ENCODE measurements at regions not wholly inside any gene's neighbourhood (a gene's known extent, or its start where the extent isn't known, plus 50 kb on each side); places are given as distances from the start of the nearest gene placed in this dataset.
"Not testable (repeated sequence)": the region's sequence is repeated elsewhere in the genome, so short reads cannot be mapped to it uniquely, and the experiment has no call there.

GRCh38 chr18:6569813-6570212 is 155.1 kb upstream of the L3MBTL4 start:
- no peak overlapping the region for H3K4me3 ChIP-seq (ENCODE audit: low read depth, low read length)
- TF ChIP-seq CTCF (IDR thresholded peaks at IDR 0.05; ENCODE audit: borderline replicate concordance, insufficient read depth, low read depth, low read length) = no peak

GRCh38 chr18:6570581-6571238 is 156.0 kb upstream of the L3MBTL4 start:
- no peak overlapping the region for H3K4me3 ChIP-seq (ENCODE audit: low read depth, low read length)
- no peak for TF ChIP-seq CTCF (IDR thresholded peaks at IDR 0.05; ENCODE audit: borderline replicate concordance, insufficient read depth, low read depth, low read length)

DNA sequence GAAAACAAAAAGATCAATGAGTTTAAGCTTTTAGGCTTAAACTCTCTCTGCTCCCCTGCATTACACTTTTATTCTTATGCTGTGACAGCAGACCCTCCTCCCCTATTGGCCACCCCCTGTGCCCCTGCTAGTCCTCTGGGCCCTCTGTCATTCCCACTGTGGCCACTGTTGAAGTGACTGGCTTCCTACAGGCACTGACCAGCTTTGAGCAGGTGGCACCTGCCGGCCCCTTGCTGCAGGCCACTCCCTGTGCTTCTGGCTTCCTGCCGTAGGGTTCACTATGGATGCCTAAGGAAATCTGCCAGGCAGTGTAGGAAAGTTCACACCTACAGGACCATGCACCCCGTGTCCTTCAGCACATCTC is 156.5 kb upstream of the L3MBTL4 start:
- H3K4me3 ChIP-seq (ENCODE audit: low read depth, low read length) = no peak overlapping the region
- no peak for TF ChIP-seq CTCF (IDR thresholded peaks at IDR 0.05; ENCODE audit: borderline replicate concordance, insufficient read depth, low read depth, low read length)

DNA sequence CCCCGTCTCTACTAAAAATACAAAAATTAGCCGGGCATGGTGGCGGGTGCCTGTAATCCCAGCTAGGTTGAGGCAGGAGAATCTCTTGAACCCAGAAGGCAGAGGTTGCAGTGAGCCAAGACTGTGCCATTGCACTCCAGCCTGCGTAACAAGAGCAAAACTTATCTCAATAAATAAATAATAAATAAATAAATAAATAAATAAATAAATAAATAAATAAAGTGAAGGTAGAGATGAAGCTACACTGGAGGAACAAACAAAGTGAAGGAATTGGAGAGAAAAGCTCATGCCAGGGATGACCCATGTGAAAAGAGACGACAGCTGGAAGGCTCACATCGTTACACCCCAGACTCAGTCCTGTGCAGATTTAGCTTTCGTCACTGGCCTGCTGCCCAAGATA is 157.3 kb upstream of the ARHGAP28 start:
- H3K4me3 ChIP-seq (ENCODE audit: low read depth, low read length) = not testable (repeated sequence)

- TF ChIP-seq CTCF (IDR thresholded peaks at IDR 0.05; ENCODE audit: borderline replicate concordance, insufficient read depth, low read depth, low read length) = no peak
- no peak overlapping the region for H3K4me3 ChIP-seq (ENCODE audit: low read depth, low read length)
Observed at GRCh38 chr18:6574631-6575030, 154.9 kb upstream of the ARHGAP28 start.

DNA sequence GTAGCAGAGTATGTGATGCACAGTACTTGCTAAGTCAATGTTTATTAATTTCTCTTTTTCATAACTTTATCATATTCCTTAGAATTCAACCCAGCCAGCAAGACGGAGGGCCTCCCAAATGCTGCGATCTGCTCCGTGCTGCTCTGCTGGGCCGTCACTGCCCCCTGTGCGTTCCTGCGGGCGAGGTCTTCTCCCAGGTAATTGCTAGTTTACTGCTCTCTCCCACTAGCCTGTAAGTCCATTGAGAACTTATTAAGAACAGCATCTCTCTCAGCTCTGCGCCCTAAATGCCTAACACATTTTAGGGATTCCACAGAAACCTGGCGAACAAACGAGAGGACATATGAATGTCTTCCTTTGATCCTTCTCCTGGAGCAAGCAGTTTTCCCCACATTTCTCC is 153.6 kb upstream of the ARHGAP28 start:
- H3K4me3 ChIP-seq (ENCODE audit: low read depth, low read length) = no peak overlapping the region
- no peak for TF ChIP-seq CTCF (IDR thresholded peaks at IDR 0.05; ENCODE audit: borderline replicate concordance, insufficient read depth, low read depth, low read length)

DNA sequence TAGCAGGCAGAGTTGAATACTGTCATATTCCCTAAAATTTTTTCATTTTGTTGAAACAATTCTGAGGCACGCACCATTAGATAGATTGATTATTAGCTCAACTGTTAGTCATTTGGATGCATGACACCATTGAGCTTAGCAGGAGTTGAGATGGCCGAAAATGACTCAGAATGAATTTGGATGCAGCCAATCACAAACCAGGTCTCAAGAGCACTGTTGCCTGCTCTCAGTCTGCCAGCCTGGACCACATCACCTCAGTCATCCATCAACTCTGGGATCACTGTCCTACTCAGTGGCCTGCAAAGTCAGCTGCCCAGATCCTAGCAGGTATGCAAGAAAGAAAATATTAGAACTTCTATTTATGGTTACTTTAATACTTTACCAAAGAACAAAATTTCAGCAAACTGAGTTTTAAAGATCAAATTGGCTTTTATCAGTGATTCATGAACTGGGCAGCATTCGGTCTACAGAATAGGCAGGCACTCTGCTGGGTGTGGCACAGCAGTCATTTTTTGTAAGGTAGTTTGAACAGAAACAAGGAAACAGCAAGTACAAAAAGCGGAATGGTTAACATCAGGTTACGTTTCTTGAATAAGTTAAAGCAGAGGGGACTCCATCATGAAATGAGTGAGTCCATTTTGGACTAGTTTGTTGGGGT is 152.7 kb upstream of the ARHGAP28 start:
- no peak overlapping the region for H3K4me3 ChIP-seq (ENCODE audit: low read depth, low read length)
- TF ChIP-seq CTCF (IDR thresholded peaks at IDR 0.05; ENCODE audit: borderline replicate concordance, insufficient read depth, low read depth, low read length) = no peak
